ENCODE measurements at regions not wholly inside any gene's neighbourhood (a gene's known extent, or its start where the extent isn't known, plus 50 kb on each side); places are given as distances from the start of the nearest gene placed in this dataset.

- no peak for DNase-seq
Observed at GRCh38 chr9:121569266-121569648, 69.6 kb upstream of the GGTA1 start.

- no peak for DNase-seq
Observed at GRCh38 chr9:121572581-121572980, 72.9 kb upstream of the GGTA1 start.

GRCh38 chr9:121573717-121574485 is 74.3 kb upstream of the GGTA1 start:
- no peak for DNase-seq

- no peak for DNase-seq
Observed at GRCh38 chr9:121574774-121575519, 75.3 kb upstream of the GGTA1 start.

GRCh38 chr9:121576281-121577075 is 75.0 kb upstream of the DAB2IP start:
- no peak for DNase-seq

GRCh38 chr9:121577166-121577565 is 74.3 kb upstream of the DAB2IP start:
- no peak for DNase-seq

- DNase-seq, result no peak
Observed at GRCh38 chr9:121577572-121577971, 73.9 kb upstream of the DAB2IP start.

GRCh38 chr9:121581786-121582600 is 69.4 kb upstream of the DAB2IP start:
- no peak for DNase-seq

- no peak for DNase-seq
Observed at GRCh38 chr9:121582641-121583040, 68.8 kb upstream of the DAB2IP start.

- no peak for DNase-seq
Observed at GRCh38 chr9:121584421-121584820, 67.0 kb upstream of the DAB2IP start.

GRCh38 chr9:121587863-121588262 is 63.6 kb upstream of the DAB2IP start:
- no peak for DNase-seq

GRCh38 chr9:121589986-121590385 is 61.4 kb upstream of the DAB2IP start:
- DNase-seq, result no peak

- DNase-seq, result no peak
Observed at GRCh38 chr9:121592265-121592664, 59.2 kb upstream of the DAB2IP start.

GRCh38 chr9:121593066-121593465 is 58.4 kb upstream of the DAB2IP start:
- DNase-seq, result no peak

GRCh38 chr9:121596515-121596914 is 54.9 kb upstream of the DAB2IP start:
- no peak for DNase-seq

GRCh38 chr9:121597698-121598166 is 53.7 kb upstream of the DAB2IP start:
- DNase-seq, result no peak

GRCh38 chr9:121598167-121598964 is 53.1 kb upstream of the DAB2IP start:
- DNase-seq, result no peak

GRCh38 chr9:121598965-121599871 is 52.2 kb upstream of the DAB2IP start:
- peak; percentile 15 to 65 (median 45) for DNase-seq

- DNase-seq, result no peak
Observed at GRCh38 chr9:121599872-121600585, 51.4 kb upstream of the DAB2IP start.

GRCh38 chr9:121601194-121601593 is 50.2 kb upstream of the DAB2IP start:
- peak; percentile 72 to 92 (median 83) for DNase-seq
